B cell (primary cell): ENCODE measurements at regions not wholly inside any gene's neighbourhood (a gene's known extent, or its start where the extent isn't known, plus 50 kb on each side); places are given as distances from the start of the nearest gene placed in this dataset.

Experiments
- CTCF ChIP-seq: fragments of 200-600 bp; IDR thresholded peaks from one replicate; pipeline ENCODE4 v1.8.0; 2022; ENCODE audit warnings: antibody characterized with exemption, mild to moderate bottlenecking
- EZH2 ChIP-seq: IDR thresholded peaks from 2 replicates; pipeline ENCODE4 v1.6.1; 2012; ENCODE audit warnings: borderline replicate concordance, low read depth, mild to moderate bottlenecking, moderate library complexity, low read length; ENCODE audit not compliant: insufficient read depth, poor library complexity, severe bottlenecking

- no peak for TF ChIP-seq CTCF
- TF ChIP-seq EZH2 = no peak
These were observed 69.2 kb upstream of the UBAC2 start for GRCh38 chr13:99131410-99131809.
